22Rv1 (cell line): ENCODE measurements at regions not wholly inside any gene's neighbourhood (a gene's known extent, or its start where the extent isn't known, plus 50 kb on each side); places are given as distances from the start of the nearest gene placed in this dataset.

Source experiments
- ZFX ChIP-seq: fragments of 450-650 bp; IDR thresholded peaks from 2 replicates; pipeline ENCODE4 v1.6.1; 2017; ENCODE audit warnings: antibody characterized with exemption, borderline replicate concordance
- TF ChIP-seq, protein P1 (sequence below): fragments of 450-650 bp; IDR thresholded peaks from 2 replicates; pipeline ENCODE4 v1.5.1; 2017; ENCODE audit warnings: mild to moderate bottlenecking

DNA sequence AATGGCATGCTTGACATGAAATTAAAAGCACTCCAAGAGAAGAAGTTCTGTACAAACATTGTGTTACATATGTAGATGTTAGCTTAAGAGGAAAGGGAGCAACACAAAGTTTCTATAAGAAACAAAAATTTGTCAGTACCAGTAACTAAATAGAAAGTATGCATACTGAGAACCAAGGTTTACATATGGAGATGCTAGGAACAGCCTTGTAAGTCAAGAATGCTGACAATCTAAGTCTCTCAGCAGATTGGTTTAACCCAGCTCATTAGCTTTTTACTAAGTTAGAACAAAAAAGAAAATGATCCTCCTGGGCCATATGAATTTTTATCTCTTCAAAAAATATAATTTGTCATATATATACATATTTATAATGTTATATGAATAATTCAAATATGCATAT lies 2022.1 kb upstream of the ACO1 start:
- TF ChIP-seq, protein P1, sequence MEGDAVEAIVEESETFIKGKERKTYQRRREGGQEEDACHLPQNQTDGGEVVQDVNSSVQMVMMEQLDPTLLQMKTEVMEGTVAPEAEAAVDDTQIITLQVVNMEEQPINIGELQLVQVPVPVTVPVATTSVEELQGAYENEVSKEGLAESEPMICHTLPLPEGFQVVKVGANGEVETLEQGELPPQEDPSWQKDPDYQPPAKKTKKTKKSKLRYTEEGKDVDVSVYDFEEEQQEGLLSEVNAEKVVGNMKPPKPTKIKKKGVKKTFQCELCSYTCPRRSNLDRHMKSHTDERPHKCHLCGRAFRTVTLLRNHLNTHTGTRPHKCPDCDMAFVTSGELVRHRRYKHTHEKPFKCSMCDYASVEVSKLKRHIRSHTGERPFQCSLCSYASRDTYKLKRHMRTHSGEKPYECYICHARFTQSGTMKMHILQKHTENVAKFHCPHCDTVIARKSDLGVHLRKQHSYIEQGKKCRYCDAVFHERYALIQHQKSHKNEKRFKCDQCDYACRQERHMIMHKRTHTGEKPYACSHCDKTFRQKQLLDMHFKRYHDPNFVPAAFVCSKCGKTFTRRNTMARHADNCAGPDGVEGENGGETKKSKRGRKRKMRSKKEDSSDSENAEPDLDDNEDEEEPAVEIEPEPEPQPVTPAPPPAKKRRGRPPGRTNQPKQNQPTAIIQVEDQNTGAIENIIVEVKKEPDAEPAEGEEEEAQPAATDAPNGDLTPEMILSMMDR = no peak
- no peak for TF ChIP-seq ZFX
